HepG2 (cell line): ENCODE measurements at regions not wholly inside any gene's neighbourhood (a gene's known extent, or its start where the extent isn't known, plus 50 kb on each side); places are given as distances from the start of the nearest gene placed in this dataset.

ENCODE experiments used
- ATAC-seq: fragments of 200-7000 bp; cut with Tn5 transposase; 3 replicates; pipeline ENCODE4 v1.9.1; 2020; ENCODE audit warnings: mild to moderate bottlenecking, moderate library complexity
- BruUV-seq: library from RNA; stranded (reverse); fragments of 400-500 nt; replicated peaks from 2 replicates; lab custom pipeline; 2021; lab: Mats Ljungman, UMichigan
- CTCF ChIA-PET: fragments of 300-600 bp; formaldehyde crosslinking; extraction: SDS; loops from one replicate; lab custom pipeline; 2021; ENCODE audit warnings: low total read pairs, inconsistent platforms, low intra/inter-chr PET ratio; lab: Yijun Ruan, JAX
- POLR2A ChIA-PET: fragments of 350-600 bp; sonication (Branson Sonifier 250); formaldehyde crosslinking; loops from one replicate; lab custom pipeline; 2020; ENCODE audit warnings: antibody characterized with exemption, inconsistent platforms; lab: Yijun Ruan, JAX
- DNase-seq: peaks from one replicate; pipeline ENCODE4 v3.0.0-alpha.2; 2015; ENCODE audit warnings: low spot score
- FAIRE-seq: peaks from 3 replicates; lab custom pipeline; 2011; peaks lifted over from hg19 to GRCh38; lab: Jason Lieb, UNC
- H2AFZ ChIP-seq: one replicate; pipeline ENCODE4 v1.6.1; 2011; ENCODE audit warnings: low read length, inconsistent platforms
- H3K27ac ChIP-seq: fragments of 300-600 bp; 3 replicates; pipeline ENCODE4 v1.8.0; 2011; ENCODE audit warnings: mixed run types, mild to moderate bottlenecking, mixed read lengths, low read length, inconsistent platforms; ENCODE audit not compliant: insufficient read depth; ENCODE audit errors: extremely low read length
- H3K27me3 ChIP-seq, 2 experiments: fragments of 200-600 bp in 1 of 2; 2 replicates in 1 of 2; 3 replicates in 1 of 2; pipeline versions ENCODE4 v1.6.0 to v1.8.0; 2011; ENCODE audit warnings: low read length in 2 of 2, mild to moderate bottlenecking in 2 of 2, moderate library complexity in 2 of 2, inconsistent platforms in 1 of 2; ENCODE audit not compliant: insufficient read depth in 2 of 2, control insufficient read depth in 1 of 2
- H3K36me3 ChIP-seq, 2 experiments: fragments of 200-600 bp in 1 of 2; replicated peaks in 1 of 2; 2 replicates in 1 of 2; 3 replicates in 1 of 2; pipeline versions ENCODE4 v1.5.1 to v1.8.0; 2011; ENCODE audit warnings: low read length in 2 of 2, inconsistent platforms in 1 of 2; ENCODE audit not compliant: insufficient read depth in 2 of 2, control insufficient read depth in 1 of 2
- H3K4me1 ChIP-seq: 2 replicates; pipeline ENCODE4 v1.5.1; 2012; ENCODE audit warnings: low read length, inconsistent platforms; ENCODE audit not compliant: insufficient read depth
- H3K4me2 ChIP-seq: 2 replicates; pipeline ENCODE4 v1.6.0; 2011; ENCODE audit warnings: low read depth, low read length, inconsistent platforms
- H3K4me3 ChIP-seq, 3 experiments: fragments of 200-600 bp in 1 of 3; sonication (generic), shearing (Covaris generic) in 1 of 3; replicated peaks in 1 of 3; 2 replicates each; pipeline ENCODE4 v1.5.1; 2011 to 2016; ENCODE audit warnings: low read length in 3 of 3, inconsistent platforms in 2 of 3, low read depth in 2 of 3, mild to moderate bottlenecking in 2 of 3, control low read depth in 1 of 3, mixed read lengths in 1 of 3; ENCODE audit not compliant: insufficient read depth in 1 of 3
- H3K79me2 ChIP-seq: one replicate; pipeline ENCODE4 v1.6.1; 2011; ENCODE audit warnings: low read length, inconsistent platforms; ENCODE audit not compliant: insufficient read depth
- H3K9ac ChIP-seq: 2 replicates; pipeline ENCODE4 v1.6.0; 2011; ENCODE audit warnings: mild to moderate bottlenecking, low read depth, low read length, inconsistent platforms; ENCODE audit not compliant: insufficient read depth
- H3K9me3 ChIP-seq: 2 replicates; pipeline ENCODE4 v1.5.1; 2012; ENCODE audit warnings: mild to moderate bottlenecking, low read length
- H4K20me1 ChIP-seq: 2 replicates; pipeline ENCODE4 v1.6.0; 2011; ENCODE audit warnings: inconsistent platforms, mild to moderate bottlenecking, low read length, moderate library complexity; ENCODE audit not compliant: insufficient read depth
- ATF7 ChIP-seq, 2 experiments: fragments of 450-650 bp in 1 of 2; sonication (generic) in 1 of 2; formaldehyde crosslinking in 1 of 2; IDR thresholded peaks; 2 replicates each; pipeline versions ENCODE4 v1.4.0 to v1.6.1; 2016 to 2020; ENCODE audit warnings: antibody characterized with exemption in 1 of 2, mild to moderate bottlenecking in 1 of 2, missing genetic modification reagents in 1 of 2
- BCLAF1 ChIP-seq: fragments of 450-650 bp; IDR thresholded peaks from 2 replicates; pipeline ENCODE4 v1.6.1; 2017; ENCODE audit warnings: mild to moderate bottlenecking
- CEBPB ChIP-seq: IDR thresholded peaks from 2 replicates; pipeline ENCODE4 v1.6.1; 2011; ENCODE audit warnings: low read depth, low read length, improper control_type of control experiment, borderline replicate concordance
- JUN ChIP-seq: sonication (generic); formaldehyde crosslinking; IDR thresholded peaks from 2 replicates; pipeline ENCODE4 v1.4.0; 2020; ENCODE audit warnings: mild to moderate bottlenecking, missing genetic modification reagents
- SKI ChIP-seq: fragments of 450-650 bp; IDR thresholded peaks from one replicate; pipeline ENCODE4 v1.6.1; 2018; ENCODE audit warnings: mild to moderate bottlenecking; ENCODE audit not compliant: partially characterized antibody
- STAT6 ChIP-seq: sonication (generic); formaldehyde crosslinking; IDR thresholded peaks from 2 replicates; pipeline ENCODE4 v1.4.0; 2020; ENCODE audit warnings: missing genetic modification reagents, mild to moderate bottlenecking, borderline replicate concordance
- ZNF558 ChIP-seq: sonication (generic); formaldehyde crosslinking; IDR thresholded peaks from 2 replicates; pipeline ENCODE4 v1.9.0; 2022; ENCODE audit warnings: mild to moderate bottlenecking, missing genetic modification reagents, borderline replicate concordance
- ZNF83 ChIP-seq: sonication (generic); formaldehyde crosslinking; IDR thresholded peaks from 2 replicates; pipeline ENCODE4 v1.4.0; 2020; ENCODE audit warnings: missing genetic modification reagents, mild to moderate bottlenecking, borderline replicate concordance
- whole genome bisulfite sequencing: methylation state at CpG from one replicate; pipeline ENCODE4 v1.1.6; 2017; ENCODE audit warnings: low lambda C conversion rate; 5-methylcytosine and 5-hydroxymethylcytosine counted together
- in situ Hi-C: cut with HindIII; loops from 2 replicates; pipeline ENCODE4 v1.10.0; 2017; ENCODE audit warnings: low pct_unique_long_range_greater_than_20kb; ENCODE audit not compliant: extremely low pct_ligation_motif_present
- intact Hi-C: fragments of 100-400 bp; cut with micrococcal nuclease; formaldehyde crosslinking; loops from one replicate; pipeline ENCODE4 v1.10.0; 2022; ENCODE audit not compliant: unreplicated experiment

GRCh38 chr2:180115269-180115668, 108.2 kb upstream of the CWC22 start:
- in situ Hi-C loops: loop anchor here (25.0 kb wide), 1 partner anchor 1597 kb away; no protein-coding TSS in a partner anchor
- FAIRE-seq (no peak), DNase-seq (no peak), ATAC-seq (no peak)
- H3K9ac ChIP-seq: no peak overlapping the region
- no peaks in the 10 kb centered on the region for H3K9me3 ChIP-seq
- H3K4me1 ChIP-seq: no peaks in the 10 kb centered on the region
- no peak overlapping the region for H3K4me2 ChIP-seq
- H3K79me2 ChIP-seq: no peaks in the 10 kb centered on the region
- no peaks in the 10 kb centered on the region for H4K20me1 ChIP-seq
- intact Hi-C loops: no loop called here
- POLR2A ChIA-PET: no interaction called here
- CTCF ChIA-PET: no interaction called here
- no peak overlapping the region for H3K4me3 ChIP-seq
- H3K36me3 ChIP-seq: no peaks in the 10 kb centered on the region
- WGBS: 7% methylated on average over 2 of the region's 2 CpGs
- TF ChIP-seq ZNF558 (CRISPR knock-in tag): no peak
- no peak for TF ChIP-seq ZNF83 (CRISPR knock-in tag)
- no peak for TF ChIP-seq STAT6 (CRISPR knock-in tag)
- no peak overlapping the region for H2AFZ ChIP-seq
- no TSS peak for BruUV-seq
- no peak overlapping the region for H3K27ac ChIP-seq
- no peaks in the 10 kb centered on the region for H3K27me3 ChIP-seq

- no peak for ATAC-seq
- DNase-seq: no peak
- POLR2A ChIA-PET: no interaction called here
- CTCF ChIA-PET: no interaction called here
- H3K4me3 ChIP-seq: no peak overlapping the region
- H3K79me2 ChIP-seq: no peaks in the 10 kb centered on the region
- in situ Hi-C loops (loop anchor here (25.0 kb wide), 1 partner anchor 1600 kb away; no protein-coding TSS in a partner anchor), intact Hi-C loops (no loop called here)
- no peak overlapping the region for H3K27ac ChIP-seq
- no peak overlapping the region for H3K4me2 ChIP-seq
- H3K9me3 ChIP-seq: no peaks in the 10 kb centered on the region
- H3K4me1 ChIP-seq: no peaks in the 10 kb centered on the region
- BruUV-seq: no TSS peak
- WGBS: 1% methylated on average over 1 of the region's 1 CpG
- TF ChIP-seq SKI (no peak), JUN (CRISPR knock-in tag) (no peak), BCLAF1 (no peak), CEBPB (peak; percentile 57; the same call in 1 of the 2 replicates), ATF7 (IDR thresholded peaks at IDR 0.05) (peak; percentile 49), ATF7 (CRISPR knock-in tag; IDR thresholded peaks at IDR 0.05) (no peak)
- H2AFZ ChIP-seq: no peak overlapping the region
- FAIRE-seq: no peak
- no peaks in the 10 kb centered on the region for H4K20me1 ChIP-seq
- no peak overlapping the region for H3K9ac ChIP-seq
- no peaks in the 10 kb centered on the region for H3K27me3 ChIP-seq
- no peaks in the 10 kb centered on the region for H3K36me3 ChIP-seq
Measured at GRCh38 chr2:180111901-180112300, 104.8 kb upstream of the CWC22 start.
